Thymus (tissue), 11 donors: ENCODE measurements at regions not wholly inside any gene's neighbourhood (a gene's known extent, or its start where the extent isn't known, plus 50 kb on each side); places are given as distances from the start of the nearest gene placed in this dataset.
A peak's percentile ranks its signal among the peaks of the same experiment; 100 is the strongest.
"Not testable (repeated sequence)": the region's sequence is repeated elsewhere in the genome, so short reads cannot be mapped to it uniquely, and the experiment has no call there.

Experiments used
- DNase-seq, 9 donors: peaks; one replicate each; pipeline ENCODE4 v3.0.0-alpha.2; 2013; ENCODE audit warnings: low spot score in 9 of 9, low read depth in 6 of 9, missing footprints in 1 of 9
- H3K27ac ChIP-seq, 2 donors: one replicate each; pipeline ENCODE4 v1.5.1; 2013; ENCODE audit warnings: control low read depth in 1 of 2, low read depth in 1 of 2, low read length in 1 of 2, mild to moderate bottlenecking in 1 of 2, moderate library complexity in 1 of 2
- H3K27me3 ChIP-seq, 2 donors: one replicate each; pipeline ENCODE4 v1.5.1; 2013; ENCODE audit warnings: low read length in 1 of 2; ENCODE audit not compliant: control insufficient read depth in 2 of 2, insufficient read depth in 1 of 2
- H3K36me3 ChIP-seq, 2 donors: one replicate each; pipeline ENCODE4 v1.5.1; 2013; ENCODE audit warnings: low read length in 1 of 2, mild to moderate bottlenecking in 1 of 2, moderate library complexity in 1 of 2; ENCODE audit not compliant: control insufficient read depth in 2 of 2, insufficient read depth in 2 of 2
- H3K4me1 ChIP-seq, 2 donors: one replicate each; pipeline ENCODE4 v1.5.1; 2013; ENCODE audit warnings: low read length in 2 of 2; ENCODE audit not compliant: control insufficient read depth in 2 of 2, insufficient read depth in 2 of 2
- H3K4me3 ChIP-seq, 2 donors: one replicate each; pipeline ENCODE4 v1.5.1; 2013; ENCODE audit warnings: low read length in 2 of 2, control low read depth in 1 of 2, mild to moderate bottlenecking in 1 of 2
- H3K9me3 ChIP-seq, 2 donors: one replicate each; pipeline ENCODE4 v1.5.1; 2013; ENCODE audit warnings: low read length in 1 of 2, mild to moderate bottlenecking in 1 of 2; ENCODE audit not compliant: control insufficient read depth in 2 of 2, insufficient read depth in 1 of 2
- WGBS: extraction: QIAGEN DNeasy Blood & Tissue Kit; methylation state at CpG from one replicate; pipeline ENCODE4 v1.1.7; 2013; 5-methylcytosine and 5-hydroxymethylcytosine counted together
- donor health status: healthy.

DNA sequence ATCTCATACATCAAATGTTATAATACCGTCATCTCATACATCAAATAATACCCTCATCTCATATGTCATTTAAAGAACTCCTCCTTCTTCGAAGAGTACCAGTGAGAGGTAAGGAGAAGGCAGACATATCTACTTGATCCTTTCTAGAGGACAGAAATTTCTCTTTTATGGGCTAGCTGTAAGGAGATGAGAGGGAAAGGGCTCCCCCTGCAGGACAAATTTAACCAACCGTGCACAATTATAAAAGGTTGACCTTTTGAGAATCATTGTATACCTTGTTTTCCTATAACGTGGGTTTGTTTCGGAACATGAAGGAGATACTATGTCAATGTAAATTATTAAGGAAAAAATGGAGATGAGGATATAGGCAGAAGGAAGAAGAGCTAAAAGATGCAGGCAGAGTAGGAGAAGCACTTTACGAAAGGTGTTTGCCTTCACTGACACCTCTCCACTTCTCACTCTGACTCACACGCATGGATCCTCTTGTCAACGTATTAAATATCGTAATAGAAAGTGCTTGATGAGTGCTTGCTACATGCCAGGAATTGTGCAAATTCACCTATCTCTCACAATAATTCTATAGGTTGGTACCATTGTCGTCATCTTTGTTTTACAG is 465.9 kb upstream of the ERCC4 start:
- WGBS = 73% methylated on average over 10 of the region's 10 CpGs
- peak in 6 of 9 donors; percentile 11 to 35 (median 31) for DNase-seq
- no peak overlapping the region for H3K27ac ChIP-seq
- no peaks in the 10 kb centered on the region for H3K27me3 ChIP-seq
- H3K36me3 ChIP-seq = no peaks in the 10 kb centered on the region
- H3K4me1 ChIP-seq = no peaks in the 10 kb centered on the region
- H3K4me3 ChIP-seq = no peak overlapping the region
- no peaks in the 10 kb centered on the region for H3K9me3 ChIP-seq

DNA sequence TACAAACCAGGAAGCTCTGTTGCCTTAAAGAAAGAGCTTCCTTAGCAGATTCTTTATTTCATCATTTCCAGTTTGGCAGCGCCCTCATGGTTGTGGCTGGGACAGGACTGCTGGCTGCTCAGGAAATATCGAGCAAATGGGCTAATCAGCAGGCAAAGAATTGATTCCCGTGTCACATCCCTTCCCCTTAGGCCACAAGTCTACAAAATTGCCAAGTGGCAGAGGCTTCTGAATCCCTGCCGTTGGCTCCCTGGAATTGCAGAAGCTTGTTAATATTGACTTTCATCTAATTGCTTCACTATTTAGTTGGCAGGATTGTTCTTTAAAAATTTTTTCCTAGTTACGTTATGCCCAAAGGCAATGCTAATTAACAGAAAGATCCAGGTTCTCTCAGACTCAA is 456.3 kb upstream of the ERCC4 start:
- DNase-seq = no peak
- Histone ChIP-seq H3K4me1 (no peaks in the 10 kb centered on the region), H3K27ac (no peak overlapping the region), H3K36me3 (no peaks in the 10 kb centered on the region), H3K27me3 (no peaks in the 10 kb centered on the region), H3K4me3 (no peak overlapping the region), H3K9me3 (no peaks in the 10 kb centered on the region)
- WGBS = 67% methylated on average over 5 of the region's 5 CpGs

DNA sequence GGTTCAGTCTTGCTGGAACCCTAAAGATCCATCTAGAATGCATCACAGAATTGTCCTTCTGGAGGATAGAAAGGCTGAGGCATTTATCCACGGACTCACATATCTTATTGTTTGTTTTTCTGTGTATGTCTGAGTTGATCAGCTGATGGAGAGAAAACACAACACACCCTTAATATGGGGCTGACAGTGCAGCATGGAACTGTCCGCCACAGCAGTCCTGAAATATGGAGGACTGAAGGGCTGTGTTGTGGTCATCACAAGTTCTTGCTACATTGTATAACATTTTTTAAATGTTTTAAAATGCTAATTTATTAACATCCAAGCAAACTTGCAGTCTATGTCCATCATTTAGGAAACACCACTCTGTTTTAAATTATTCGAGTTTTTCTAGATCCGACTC is 448.9 kb upstream of the ERCC4 start:
- no peak for DNase-seq
- Histone ChIP-seq H3K4me3 (no peak overlapping the region), H3K9me3 (no peaks in the 10 kb centered on the region), H3K27ac (no peak overlapping the region), H3K36me3 (no peaks in the 10 kb centered on the region), H3K27me3 (no peaks in the 10 kb centered on the region), H3K4me1 (no peaks in the 10 kb centered on the region)
- 87% methylated on average over 4 of the region's 4 CpGs for WGBS

GRCh38 chr16:13478991-13479390 is 441.0 kb upstream of the ERCC4 start:
- no peak for DNase-seq
- H3K27ac ChIP-seq = no peak overlapping the region
- no peaks in the 10 kb centered on the region for H3K4me1 ChIP-seq
- no peaks in the 10 kb centered on the region for H3K36me3 ChIP-seq
- 65% methylated on average over 4 of the region's 4 CpGs for WGBS
- no peaks in the 10 kb centered on the region for H3K9me3 ChIP-seq
- no peak overlapping the region for H3K4me3 ChIP-seq
- no peaks in the 10 kb centered on the region for H3K27me3 ChIP-seq

- 89% methylated on average over 7 of the region's 7 CpGs for WGBS
- H3K27ac ChIP-seq = no peak overlapping the region
- no peaks in the 10 kb centered on the region for H3K27me3 ChIP-seq
- H3K4me3 ChIP-seq = no peak overlapping the region
- no peak for DNase-seq
- H3K36me3 ChIP-seq = no peaks in the 10 kb centered on the region
- no peaks in the 10 kb centered on the region for H3K9me3 ChIP-seq
- H3K4me1 ChIP-seq = no peaks in the 10 kb centered on the region
These were observed 440.4 kb upstream of the ERCC4 start for GRCh38 chr16:13479549-13479948.

GRCh38 chr16:13480801-13481200 is 439.2 kb upstream of the ERCC4 start:
- H3K27ac ChIP-seq = no peak overlapping the region
- H3K4me3 ChIP-seq = no peak overlapping the region
- H3K27me3 ChIP-seq = no peaks in the 10 kb centered on the region
- no peaks in the 10 kb centered on the region for H3K9me3 ChIP-seq
- no peaks in the 10 kb centered on the region for H3K4me1 ChIP-seq
- DNase-seq = no peak
- 90% methylated on average over 4 of the region's 4 CpGs for WGBS
- H3K36me3 ChIP-seq = no peaks in the 10 kb centered on the region

GRCh38 chr16:13483121-13483520 is 436.8 kb upstream of the ERCC4 start:
- no peaks in the 10 kb centered on the region for H3K27me3 ChIP-seq

DNA sequence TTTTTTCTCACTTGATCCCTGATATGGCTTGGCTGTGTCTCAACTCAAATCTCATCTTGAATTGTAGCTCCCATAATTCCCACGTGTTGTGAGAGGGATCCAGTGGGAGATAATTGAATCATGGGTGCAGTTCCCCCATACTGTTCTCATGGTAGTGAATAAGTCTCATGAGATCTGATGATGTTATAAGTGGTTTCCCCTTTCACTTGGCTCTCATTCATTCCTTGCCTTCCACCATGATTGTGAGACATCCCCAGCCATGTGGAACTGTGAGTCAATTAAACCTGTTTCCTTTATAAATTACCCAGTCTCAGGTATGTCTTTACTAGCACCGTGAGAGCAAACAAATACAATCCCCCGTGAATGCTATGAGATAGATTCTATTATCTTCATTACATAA is 430.5 kb upstream of the ERCC4 start:
- 92% methylated on average over 3 of the region's 3 CpGs for WGBS
- DNase-seq, H3K27ac ChIP-seq, H3K36me3 ChIP-seq, H3K27me3 ChIP-seq, H3K4me3 ChIP-seq, H3K4me1 ChIP-seq, H3K9me3 ChIP-seq: not testable (repeated sequence)

More at GRCh38 chr16:13483121-13483520, 436.8 kb upstream of the ERCC4 start:
- DNase-seq = no peak
- Histone ChIP-seq H3K9me3 (no peaks in the 10 kb centered on the region), H3K27ac (no peak overlapping the region), H3K4me1 (no peaks in the 10 kb centered on the region), H3K36me3 (no peaks in the 10 kb centered on the region), H3K4me3 (no peak overlapping the region)
- WGBS = 91% methylated on average over 3 of the region's 3 CpGs

GRCh38 chr16:13492046-13492445 is 427.9 kb upstream of the ERCC4 start:
- Histone ChIP-seq H3K27me3 (no peaks in the 10 kb centered on the region), H3K4me3 (no peak overlapping the region), H3K4me1 (no peaks in the 10 kb centered on the region), H3K36me3 (no peaks in the 10 kb centered on the region), H3K27ac (no peak overlapping the region), H3K9me3 (no peaks in the 10 kb centered on the region)
- no peak for DNase-seq
- WGBS = 90% methylated on average over 4 of the region's 4 CpGs
